ENCODE measurements at regions not wholly inside any gene's neighbourhood (a gene's known extent, or its start where the extent isn't known, plus 50 kb on each side); places are given as distances from the start of the nearest gene placed in this dataset.

GRCh38 chr12:74985986-74986319 is 223.7 kb downstream of the KCNC2 start:
- TF ChIP-seq CTCF (IDR thresholded peaks at IDR 0.05): no peak
- TF ChIP-seq POLR2A (IDR thresholded peaks at IDR 0.05): no peak
- no peak for TF ChIP-seq EP300 (IDR thresholded peaks at IDR 0.05)
